Mesendoderm (in vitro differentiated cells): ENCODE measurements at regions not wholly inside any gene's neighbourhood (a gene's known extent, or its start where the extent isn't known, plus 50 kb on each side); places are given as distances from the start of the nearest gene placed in this dataset.

ENCODE experiments used
- DNase-seq: peaks from one replicate; pipeline ENCODE4 v3.0.0; 2013
- H2AK5ac ChIP-seq: 2 replicates; pipeline ENCODE4 v1.6.1; 2013; ENCODE audit warnings: low read length, inconsistent platforms
- H2BK120ac ChIP-seq: 2 replicates; pipeline ENCODE4 v1.6.1; 2013; ENCODE audit warnings: low read depth, mild to moderate bottlenecking, low read length, moderate library complexity, mixed read lengths
- H2BK15ac ChIP-seq: replicated peaks from 2 replicates; pipeline ENCODE4 v1.6.1; 2013; ENCODE audit warnings: low read depth, mild to moderate bottlenecking, moderate library complexity
- H2BK5ac ChIP-seq: 2 replicates; pipeline ENCODE4 v1.6.1; 2013; ENCODE audit warnings: low read length, inconsistent platforms
- H3K18ac ChIP-seq: 2 replicates; pipeline ENCODE4 v1.6.1; 2013; ENCODE audit warnings: mild to moderate bottlenecking, low read length, mixed read lengths
- H3K23ac ChIP-seq: one replicate; pipeline ENCODE4 v1.6.1; 2013; ENCODE audit warnings: low read length
- H3K27ac ChIP-seq: 2 replicates; pipeline ENCODE4 v1.5.1; 2013; ENCODE audit warnings: low read depth, mild to moderate bottlenecking, inconsistent platforms, low read length, moderate library complexity
- H3K27me3 ChIP-seq: 2 replicates; pipeline ENCODE4 v1.6.1; 2013; ENCODE audit warnings: low read length, control low read depth, mild to moderate bottlenecking, inconsistent platforms; ENCODE audit not compliant: insufficient read depth, poor library complexity
- H3K36me3 ChIP-seq: 2 replicates; pipeline ENCODE4 v1.6.1; 2013; ENCODE audit warnings: low read length, inconsistent platforms; ENCODE audit not compliant: control insufficient read depth, insufficient read depth
- H3K4ac ChIP-seq: one replicate; pipeline ENCODE4 v1.6.1; 2013; ENCODE audit warnings: low read depth, mild to moderate bottlenecking, low read length, moderate library complexity
- H3K4me1 ChIP-seq: 2 replicates; pipeline ENCODE4 v1.6.1; 2013; ENCODE audit warnings: low read depth, low read length, inconsistent platforms; ENCODE audit not compliant: control insufficient read depth
- H3K4me2 ChIP-seq: 2 replicates; pipeline ENCODE4 v1.6.1; 2013; ENCODE audit warnings: low read length
- H3K4me3 ChIP-seq: 2 replicates; pipeline ENCODE4 v1.5.1; 2013; ENCODE audit warnings: mild to moderate bottlenecking, low read length
- H3K56ac ChIP-seq: one replicate; pipeline ENCODE4 v1.6.1; 2013; ENCODE audit warnings: low read length
- H3K79me1 ChIP-seq: 2 replicates; pipeline ENCODE4 v1.6.1; 2013; ENCODE audit warnings: low read length, inconsistent platforms
- H3K79me2 ChIP-seq: 2 replicates; pipeline ENCODE4 v1.6.1; 2013; ENCODE audit warnings: mild to moderate bottlenecking, low read length; ENCODE audit not compliant: control insufficient read depth, insufficient read depth
- H3K9ac ChIP-seq: 2 replicates; pipeline ENCODE4 v1.6.1; 2013; ENCODE audit warnings: low read length, inconsistent platforms
- H4K5ac ChIP-seq: one replicate; pipeline ENCODE4 v1.6.1; 2013; ENCODE audit warnings: low read length
- H4K8ac ChIP-seq: one replicate; pipeline ENCODE4 v1.6.1; 2013; ENCODE audit warnings: low read depth, mild to moderate bottlenecking, control low read depth, low read length, moderate library complexity
- WGBS: extraction: QIAGEN DNeasy Blood & Tissue Kit; methylation state at CpG from one replicate; pipeline ENCODE4 v1.1.7; 2013; ENCODE audit warnings: low lambda C conversion rate, missing lambda C conversion rate; ENCODE audit not compliant: insufficient coverage; ENCODE audit errors: extremely low coverage; 5-methylcytosine and 5-hydroxymethylcytosine counted together

DNA sequence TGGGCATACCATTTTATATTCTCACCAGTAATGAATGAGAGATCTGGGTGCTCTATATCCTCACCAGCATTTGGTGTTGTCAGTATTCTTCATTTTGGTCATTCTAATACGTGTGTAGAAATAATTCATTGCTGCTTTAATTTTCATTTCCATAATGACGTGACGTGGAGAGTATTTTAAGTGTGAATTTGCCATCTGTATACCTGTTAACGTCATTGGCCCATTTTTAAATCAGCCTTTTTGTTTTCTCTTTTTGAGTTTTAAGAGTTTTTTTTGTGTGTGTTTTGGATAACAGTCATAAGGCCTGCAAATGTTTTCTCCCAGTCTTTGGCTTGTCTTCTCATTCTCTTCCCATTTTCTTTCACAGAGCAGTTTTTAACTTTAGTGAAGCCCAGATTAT is 74.4 kb upstream of the SYT1 start:
- no peak overlapping the region for H2BK15ac ChIP-seq
- no peak overlapping the region for H3K23ac ChIP-seq
- no peaks in the 10 kb centered on the region for H3K79me1 ChIP-seq
- no peak overlapping the region for H3K9ac ChIP-seq
- no peaks in the 10 kb centered on the region for H3K4me1 ChIP-seq
- H3K27me3 ChIP-seq, result no peaks in the 10 kb centered on the region
- no peak overlapping the region for H4K8ac ChIP-seq
- no peak overlapping the region for H3K4ac ChIP-seq
- no CpG with 5 or more reads among the region's 4 CpGs for WGBS
- H3K56ac ChIP-seq, result no peak overlapping the region
- H3K4me2 ChIP-seq, result no peak overlapping the region
- no peak overlapping the region for H2AK5ac ChIP-seq
- H2BK5ac ChIP-seq, result no peak overlapping the region
- no peak overlapping the region for H3K27ac ChIP-seq
- H3K36me3 ChIP-seq, result no peaks in the 10 kb centered on the region
- H2BK120ac ChIP-seq, result no peak overlapping the region
- H4K5ac ChIP-seq, result no peak overlapping the region
- H3K18ac ChIP-seq, result no peak overlapping the region
- no peaks in the 10 kb centered on the region for H3K79me2 ChIP-seq
- no peak overlapping the region for H3K4me3 ChIP-seq
- no peak for DNase-seq

DNA sequence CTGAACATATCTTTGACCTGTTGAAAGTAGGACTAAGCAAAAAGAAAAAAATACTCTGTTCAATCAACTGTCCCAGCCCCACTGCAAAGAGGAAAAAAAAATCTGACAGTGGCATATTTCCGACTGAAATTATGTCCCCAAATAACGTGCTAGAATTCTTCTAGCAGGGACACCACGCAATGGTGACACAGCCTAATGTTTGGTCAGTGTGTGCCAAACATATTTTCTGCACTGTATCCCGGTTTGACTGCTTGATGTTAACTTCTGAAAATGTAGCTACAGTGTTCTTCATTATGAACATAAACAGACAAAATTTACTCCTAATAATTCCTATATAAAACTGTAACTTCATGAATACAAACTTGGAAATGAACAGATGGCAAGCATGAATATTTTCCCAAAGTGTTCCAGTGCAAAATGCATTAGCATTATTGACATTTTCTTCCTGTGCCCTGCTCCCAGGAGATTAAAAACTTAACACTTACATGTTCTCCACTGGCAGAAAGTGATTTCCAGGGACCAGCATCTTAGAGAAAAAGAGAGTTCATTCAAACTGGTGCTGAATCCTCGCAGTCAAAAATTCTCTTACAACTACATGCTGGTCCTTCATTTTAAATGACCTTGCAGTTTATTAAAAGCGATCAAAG is 72.4 kb upstream of the SYT1 start:
- Histone ChIP-seq H2AK5ac (no peak overlapping the region), H2BK120ac (no peak overlapping the region), H2BK5ac (no peak overlapping the region), H3K4me3 (no peak overlapping the region), H3K4me2 (no peak overlapping the region), H4K5ac (no peak overlapping the region), H3K4ac (no peak overlapping the region), H3K79me1 (no peaks in the 10 kb centered on the region), H3K36me3 (no peaks in the 10 kb centered on the region), H3K27me3 (no peaks in the 10 kb centered on the region), H3K23ac (no peak overlapping the region), H2BK15ac (no peak overlapping the region), H3K56ac (no peak overlapping the region), H3K27ac (no peak overlapping the region), H3K79me2 (no peaks in the 10 kb centered on the region), H3K4me1 (no peaks in the 10 kb centered on the region), H3K9ac (no peak overlapping the region), H3K18ac (no peak overlapping the region), H4K8ac (no peak overlapping the region)
- WGBS, result no CpG with 5 or more reads among the region's 6 CpGs
- DNase-seq, result no peak

DNA sequence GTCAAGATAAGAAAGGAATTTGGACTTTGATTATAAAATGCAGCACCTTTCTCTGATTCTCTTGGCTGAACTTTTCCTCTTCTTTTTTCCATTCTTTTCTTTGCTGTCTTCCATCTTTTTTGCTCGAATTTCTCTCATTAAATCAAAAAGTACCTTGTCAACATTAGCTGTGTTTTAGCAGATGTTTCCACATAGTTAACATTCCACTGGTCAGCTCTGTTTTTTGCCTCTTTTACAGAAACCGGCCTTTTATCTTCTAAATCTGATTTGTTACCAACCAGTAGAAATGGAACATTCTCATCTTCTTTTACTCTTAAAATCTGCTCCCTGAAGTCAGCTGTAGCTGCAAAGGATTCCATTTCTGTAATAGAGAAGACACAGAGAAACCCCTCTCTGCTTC is 71.1 kb upstream of the SYT1 start:
- Histone ChIP-seq H3K23ac (no peak overlapping the region), H3K4me2 (no peak overlapping the region), H3K4me3 (no peak overlapping the region), H3K79me2 (no peaks in the 10 kb centered on the region), H3K79me1 (no peaks in the 10 kb centered on the region), H3K4me1 (no peaks in the 10 kb centered on the region), H3K18ac (no peak overlapping the region), H3K9ac (no peak overlapping the region), H3K36me3 (no peaks in the 10 kb centered on the region), H2BK15ac (no peak overlapping the region), H2BK5ac (no peak overlapping the region), H2BK120ac (no peak overlapping the region), H3K56ac (no peak overlapping the region), H3K27me3 (no peaks in the 10 kb centered on the region), H4K5ac (no peak overlapping the region), H3K27ac (no peak overlapping the region), H3K4ac (no peak overlapping the region), H2AK5ac (no peak overlapping the region), H4K8ac (no peak overlapping the region)
- WGBS, result no CpG with 5 or more reads among the region's 2 CpGs
- no peak for DNase-seq

DNA sequence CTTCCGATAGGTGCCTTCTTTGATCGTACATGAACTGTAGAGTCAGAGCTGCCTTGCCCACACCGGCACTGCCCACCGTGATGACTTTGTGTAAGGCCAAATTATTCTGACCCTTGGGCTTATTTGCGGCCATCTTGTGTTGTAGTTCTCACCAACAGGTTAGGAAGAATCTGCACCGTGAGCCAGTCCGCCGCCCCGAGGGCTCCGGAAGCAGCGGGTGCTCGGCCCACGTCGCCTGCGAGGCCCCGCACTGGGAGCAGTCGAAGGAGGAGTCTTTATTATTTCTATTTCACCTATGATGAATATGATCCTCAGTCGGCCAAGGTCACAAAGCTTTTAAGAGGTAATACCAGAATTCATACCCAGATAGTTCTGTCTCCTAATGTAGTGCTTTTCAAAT is 70.6 kb upstream of the SYT1 start:
- H3K18ac ChIP-seq, result no peak overlapping the region
- H3K4me3 ChIP-seq, result no peak overlapping the region
- no peaks in the 10 kb centered on the region for H3K79me1 ChIP-seq
- no peak overlapping the region for H3K4ac ChIP-seq
- no peak overlapping the region for H2BK5ac ChIP-seq
- DNase-seq, result no peak
- H3K56ac ChIP-seq, result no peak overlapping the region
- no peak overlapping the region for H2BK120ac ChIP-seq
- no peak overlapping the region for H3K4me2 ChIP-seq
- no peak overlapping the region for H3K9ac ChIP-seq
- no peak overlapping the region for H2AK5ac ChIP-seq
- no peak overlapping the region for H4K8ac ChIP-seq
- no peak overlapping the region for H2BK15ac ChIP-seq
- WGBS, result no CpG with 5 or more reads among the region's 18 CpGs
- H3K27me3 ChIP-seq, result no peaks in the 10 kb centered on the region
- H3K36me3 ChIP-seq, result no peaks in the 10 kb centered on the region
- H3K23ac ChIP-seq, result no peak overlapping the region
- H3K27ac ChIP-seq, result no peak overlapping the region
- H3K79me2 ChIP-seq, result no peaks in the 10 kb centered on the region
- no peak overlapping the region for H4K5ac ChIP-seq
- no peaks in the 10 kb centered on the region for H3K4me1 ChIP-seq

DNA sequence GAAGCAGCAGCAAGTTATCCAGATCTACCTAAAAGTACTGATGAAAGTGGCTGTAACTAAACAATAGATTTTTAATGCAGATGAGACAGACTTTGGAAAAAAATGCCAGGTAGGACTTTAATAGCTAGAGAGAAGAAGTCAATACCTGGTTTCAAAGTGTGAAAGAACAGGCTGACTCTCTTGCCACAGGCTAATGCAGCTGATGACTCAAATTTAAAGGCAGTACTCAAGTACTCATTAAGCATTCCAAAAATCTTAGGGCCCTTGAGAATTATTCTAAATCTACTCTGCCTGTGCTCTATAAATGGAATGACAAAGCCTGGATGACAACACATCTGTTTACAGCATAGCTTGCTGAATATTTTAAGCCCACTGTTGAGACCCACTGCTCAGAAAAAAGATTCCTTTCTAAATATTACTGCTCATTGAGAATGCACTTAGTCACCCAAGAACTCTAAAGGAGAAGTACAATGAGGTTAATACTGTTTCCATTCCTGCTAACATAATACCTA is 68.6 kb upstream of the SYT1 start:
- Histone ChIP-seq H3K4ac (no peak overlapping the region), H3K18ac (no peak overlapping the region), H2BK5ac (no peak overlapping the region), H3K56ac (no peak overlapping the region), H3K27ac (no peak overlapping the region), H4K8ac (no peak overlapping the region), H3K79me1 (no peaks in the 10 kb centered on the region), H3K4me3 (no peak overlapping the region), H3K9ac (no peak overlapping the region), H2BK120ac (no peak overlapping the region), H4K5ac (no peak overlapping the region), H3K4me1 (no peaks in the 10 kb centered on the region), H2AK5ac (no peak overlapping the region), H3K79me2 (no peaks in the 10 kb centered on the region), H2BK15ac (no peak overlapping the region), H3K23ac (no peak overlapping the region), H3K27me3 (no peaks in the 10 kb centered on the region), H3K4me2 (no peak overlapping the region), H3K36me3 (no peaks in the 10 kb centered on the region)
- DNase-seq, result no peak
